Neural progenitor cell (in vitro differentiated cells): ENCODE measurements at regions not wholly inside any gene's neighbourhood (a gene's known extent, or its start where the extent isn't known, plus 50 kb on each side); places are given as distances from the start of the nearest gene placed in this dataset.

Experiments used
- CTCF ChIP-seq: fragments of 200-600 bp; sonication (generic); IDR thresholded peaks from 2 replicates; pipeline ENCODE4 v1.5.1; 2017; ENCODE audit warnings: antibody characterized with exemption, mild to moderate bottlenecking
- EZH2 ChIP-seq: fragments of 200-600 bp; sonication (generic); IDR thresholded peaks from 2 replicates; pipeline ENCODE4 v1.6.1; 2017; ENCODE audit warnings: antibody characterized with exemption, mild to moderate bottlenecking, moderate library complexity
- EZH2phosphoT487 ChIP-seq: fragments of 200-600 bp; sonication (generic); IDR thresholded peaks from 2 replicates; pipeline ENCODE4 v1.6.1; 2017; ENCODE audit warnings: antibody characterized with exemption

DNA sequence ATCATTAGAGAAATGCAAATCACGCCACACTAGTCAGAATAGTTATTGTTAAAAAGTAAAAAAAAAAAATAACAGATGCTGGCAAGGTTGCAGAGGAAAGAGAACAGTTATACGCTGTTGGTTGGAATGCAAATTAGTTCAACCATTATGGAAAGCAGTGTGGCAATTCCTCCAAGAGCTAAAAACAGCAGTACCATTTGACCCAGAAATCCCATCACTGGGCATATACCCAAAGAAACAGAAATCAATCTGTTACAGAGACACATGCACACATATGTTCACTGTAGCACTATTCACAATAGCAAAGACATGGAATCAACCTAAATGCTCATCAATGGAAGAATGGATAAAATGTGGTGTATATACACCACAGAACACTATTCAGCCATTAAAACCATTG, 388.7 kb upstream of the FMR1 start:
- no peak for TF ChIP-seq CTCF
- TF ChIP-seq EZH2phosphoT487, result no peak
- no peak for TF ChIP-seq EZH2
